ENCODE measurements at regions not wholly inside any gene's neighbourhood (a gene's known extent, or its start where the extent isn't known, plus 50 kb on each side); places are given as distances from the start of the nearest gene placed in this dataset.

DNA sequence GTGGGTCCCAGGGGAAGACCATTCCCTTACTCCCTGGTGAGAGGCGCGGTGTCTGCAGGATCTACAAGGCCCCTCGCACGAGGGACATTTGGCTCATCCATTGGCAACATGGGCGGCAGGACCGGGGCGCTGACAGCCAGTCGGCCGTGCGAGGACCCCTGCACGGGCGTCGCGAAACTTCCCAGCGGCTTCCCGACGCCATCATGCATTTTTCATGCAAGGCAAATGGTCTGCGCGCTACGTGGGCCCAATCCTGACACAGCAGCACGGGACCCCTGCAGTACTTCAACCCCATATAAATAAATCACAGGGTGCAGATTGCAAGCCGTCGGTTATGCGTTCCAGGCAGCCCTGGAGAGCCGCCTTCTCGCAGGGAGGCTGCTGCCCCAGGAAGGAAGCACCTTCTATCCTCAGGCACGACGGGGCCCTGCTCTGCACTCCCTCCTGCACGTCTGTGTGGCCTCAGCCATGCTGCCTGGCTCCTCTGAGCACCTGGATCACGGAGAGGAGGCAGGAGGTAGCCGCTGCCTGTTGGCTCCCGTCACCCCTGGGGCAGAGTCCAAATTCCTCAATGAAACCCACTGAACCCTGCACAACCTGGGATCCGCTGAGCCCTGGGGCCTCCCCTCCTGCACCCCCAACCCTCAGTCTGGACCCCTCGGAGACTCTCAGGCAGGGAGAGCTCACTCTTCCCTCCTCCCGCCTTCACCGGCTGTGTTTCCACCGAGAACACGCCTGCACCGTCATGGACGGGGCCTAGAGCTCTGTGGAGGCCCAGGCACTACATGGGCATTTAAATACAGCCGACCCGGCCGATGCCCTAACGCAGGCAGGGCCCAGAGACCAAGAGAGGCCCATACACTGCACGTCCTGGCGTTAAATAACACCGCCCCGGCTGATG is 90.5 kb downstream of the PDGFA start:
- Mint-ChIP-seq H3K9me3 (ENCODE audit: unreplicated experiment) (no peaks in the 10 kb centered on the region), H3K36me3 (ENCODE audit: insufficient read depth, unreplicated experiment) (no peaks in the 10 kb centered on the region), H3K4me3 (ENCODE audit: unreplicated experiment) (no peak overlapping the region), H3K27ac (ENCODE audit: low read depth, unreplicated experiment) (no peak overlapping the region), H3K27me3 (ENCODE audit: insufficient read depth, unreplicated experiment) (peaks cover 12% of the 10 kb centered on the region), H3K4me1 (ENCODE audit: insufficient read depth, unreplicated experiment) (no peaks in the 10 kb centered on the region)
- ChIA-PET POLR2A (no interaction called here), CTCF (no interaction called here)
- no TSS peak for BruUV-seq (replicated peaks)
- TF ChIP-seq, protein P1, sequence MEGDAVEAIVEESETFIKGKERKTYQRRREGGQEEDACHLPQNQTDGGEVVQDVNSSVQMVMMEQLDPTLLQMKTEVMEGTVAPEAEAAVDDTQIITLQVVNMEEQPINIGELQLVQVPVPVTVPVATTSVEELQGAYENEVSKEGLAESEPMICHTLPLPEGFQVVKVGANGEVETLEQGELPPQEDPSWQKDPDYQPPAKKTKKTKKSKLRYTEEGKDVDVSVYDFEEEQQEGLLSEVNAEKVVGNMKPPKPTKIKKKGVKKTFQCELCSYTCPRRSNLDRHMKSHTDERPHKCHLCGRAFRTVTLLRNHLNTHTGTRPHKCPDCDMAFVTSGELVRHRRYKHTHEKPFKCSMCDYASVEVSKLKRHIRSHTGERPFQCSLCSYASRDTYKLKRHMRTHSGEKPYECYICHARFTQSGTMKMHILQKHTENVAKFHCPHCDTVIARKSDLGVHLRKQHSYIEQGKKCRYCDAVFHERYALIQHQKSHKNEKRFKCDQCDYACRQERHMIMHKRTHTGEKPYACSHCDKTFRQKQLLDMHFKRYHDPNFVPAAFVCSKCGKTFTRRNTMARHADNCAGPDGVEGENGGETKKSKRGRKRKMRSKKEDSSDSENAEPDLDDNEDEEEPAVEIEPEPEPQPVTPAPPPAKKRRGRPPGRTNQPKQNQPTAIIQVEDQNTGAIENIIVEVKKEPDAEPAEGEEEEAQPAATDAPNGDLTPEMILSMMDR (IDR thresholded peaks at IDR 0.05; ENCODE audit: unreplicated experiment), result no peak
- intact Hi-C loops (cut with micrococcal nuclease), result no loop called here
- DNase-seq (ENCODE audit: unreplicated experiment), result no peak

GRCh38 chr7:429828-430180 is 89.8 kb downstream of the PDGFA start:
- TF ChIP-seq, protein P1 (IDR thresholded peaks at IDR 0.05; ENCODE audit: unreplicated experiment), result no peak
- ChIA-PET POLR2A (no interaction called here), CTCF (no interaction called here)
- H3K27me3 Mint-ChIP-seq (ENCODE audit: insufficient read depth, unreplicated experiment), result peaks cover 12% of the 10 kb centered on the region
- H3K9me3 Mint-ChIP-seq (ENCODE audit: unreplicated experiment), result no peaks in the 10 kb centered on the region
- BruUV-seq (replicated peaks), result no TSS peak
- H3K4me3 Mint-ChIP-seq (ENCODE audit: unreplicated experiment), result no peak overlapping the region
- no peaks in the 10 kb centered on the region for H3K4me1 Mint-ChIP-seq (ENCODE audit: insufficient read depth, unreplicated experiment)
- H3K36me3 Mint-ChIP-seq (ENCODE audit: insufficient read depth, unreplicated experiment), result no peaks in the 10 kb centered on the region
- no peak for DNase-seq (ENCODE audit: unreplicated experiment)
- intact Hi-C loops (cut with micrococcal nuclease), result no loop called here
- H3K27ac Mint-ChIP-seq (ENCODE audit: low read depth, unreplicated experiment), result no peak overlapping the region

GRCh38 chr7:431041-431440 is 88.6 kb downstream of the PDGFA start:
- DNase-seq (ENCODE audit: unreplicated experiment), result no peak
- H3K27ac Mint-ChIP-seq (ENCODE audit: low read depth, unreplicated experiment), result no peak overlapping the region
- no TSS peak for BruUV-seq (replicated peaks)
- peaks cover under 1% of the 10 kb centered on the region for H3K27me3 Mint-ChIP-seq (ENCODE audit: insufficient read depth, unreplicated experiment)
- H3K4me1 Mint-ChIP-seq (ENCODE audit: insufficient read depth, unreplicated experiment), result peaks cover 7% of the 10 kb centered on the region
- ChIA-PET CTCF (no interaction called here), POLR2A (no interaction called here)
- TF ChIP-seq, protein P1 (IDR thresholded peaks at IDR 0.05; ENCODE audit: unreplicated experiment), result no peak
- no peaks in the 10 kb centered on the region for H3K9me3 Mint-ChIP-seq (ENCODE audit: unreplicated experiment)
- H3K4me3 Mint-ChIP-seq (ENCODE audit: unreplicated experiment), result no peak overlapping the region
- H3K36me3 Mint-ChIP-seq (ENCODE audit: insufficient read depth, unreplicated experiment), result no peaks in the 10 kb centered on the region
- intact Hi-C loops (cut with micrococcal nuclease), result no loop called here

DNA sequence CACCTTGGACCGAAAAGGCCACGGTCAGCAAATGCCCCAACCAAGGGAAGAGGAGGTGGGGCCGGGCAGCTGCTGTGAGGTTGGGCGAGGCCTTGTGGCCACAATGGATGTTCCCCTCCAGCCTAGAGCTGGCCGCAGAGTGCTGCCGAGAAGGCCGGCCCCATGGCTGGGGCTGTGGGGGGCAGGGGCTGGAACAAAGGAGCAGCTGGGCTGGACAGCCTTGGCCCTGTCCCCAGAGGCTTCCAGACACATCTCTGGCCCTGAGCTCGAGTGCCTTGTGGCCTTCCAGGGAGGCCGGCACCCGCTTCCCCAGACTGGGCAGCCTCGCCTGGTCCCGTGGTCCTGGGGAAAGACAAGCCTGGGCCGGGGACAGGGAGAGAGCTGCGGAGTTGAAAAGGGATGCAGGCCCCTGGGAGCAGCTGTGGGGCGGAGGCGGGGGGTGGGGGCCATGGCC is 88.0 kb downstream of the PDGFA start:
- Mint-ChIP-seq H3K9me3 (ENCODE audit: unreplicated experiment) (no peaks in the 10 kb centered on the region), H3K4me3 (ENCODE audit: unreplicated experiment) (no peak overlapping the region), H3K4me1 (ENCODE audit: insufficient read depth, unreplicated experiment) (peaks cover 10% of the 10 kb centered on the region), H3K27ac (ENCODE audit: low read depth, unreplicated experiment) (no peak overlapping the region), H3K27me3 (ENCODE audit: insufficient read depth, unreplicated experiment) (no peaks in the 10 kb centered on the region), H3K36me3 (ENCODE audit: insufficient read depth, unreplicated experiment) (no peaks in the 10 kb centered on the region)
- DNase-seq (ENCODE audit: unreplicated experiment), result no peak
- BruUV-seq (replicated peaks), result no TSS peak
- POLR2A ChIA-PET, result interaction anchor here (0.7 kb wide), 1 partner anchor 9 kb away, joined by 3 read pairs; no protein-coding TSS in a partner anchor
- intact Hi-C loops (cut with micrococcal nuclease), result no loop called here
- CTCF ChIA-PET, result interaction anchor here (0.7 kb wide), 1 partner anchor 9 kb away, joined by 3 read pairs; no protein-coding TSS in a partner anchor
- TF ChIP-seq, protein P1 (IDR thresholded peaks at IDR 0.05; ENCODE audit: unreplicated experiment), result no peak
